ENCODE measurements at regions not wholly inside any gene's neighbourhood (a gene's known extent, or its start where the extent isn't known, plus 50 kb on each side); places are given as distances from the start of the nearest gene placed in this dataset.

DNA sequence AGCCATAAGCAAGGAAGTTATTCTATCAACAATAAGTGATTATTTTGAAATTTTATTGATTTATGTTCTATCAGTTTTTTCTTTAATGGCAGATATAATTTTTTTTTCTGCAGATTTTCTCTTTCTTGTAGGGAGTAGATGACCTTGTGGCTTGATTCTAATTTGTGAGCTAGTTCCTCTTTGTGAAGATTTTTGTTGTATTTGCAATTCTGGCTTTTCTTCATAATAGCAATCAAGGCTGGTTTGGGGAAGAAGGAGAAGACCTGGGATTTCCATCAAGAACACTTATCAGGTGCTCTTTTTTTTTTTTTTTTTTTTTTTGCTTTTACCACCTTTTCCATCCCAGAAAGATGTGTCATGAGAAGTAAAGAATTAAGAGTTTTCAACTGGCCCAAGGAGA is 324.2 kb upstream of the MAN1A1 start:
- TF ChIP-seq, protein P1, sequence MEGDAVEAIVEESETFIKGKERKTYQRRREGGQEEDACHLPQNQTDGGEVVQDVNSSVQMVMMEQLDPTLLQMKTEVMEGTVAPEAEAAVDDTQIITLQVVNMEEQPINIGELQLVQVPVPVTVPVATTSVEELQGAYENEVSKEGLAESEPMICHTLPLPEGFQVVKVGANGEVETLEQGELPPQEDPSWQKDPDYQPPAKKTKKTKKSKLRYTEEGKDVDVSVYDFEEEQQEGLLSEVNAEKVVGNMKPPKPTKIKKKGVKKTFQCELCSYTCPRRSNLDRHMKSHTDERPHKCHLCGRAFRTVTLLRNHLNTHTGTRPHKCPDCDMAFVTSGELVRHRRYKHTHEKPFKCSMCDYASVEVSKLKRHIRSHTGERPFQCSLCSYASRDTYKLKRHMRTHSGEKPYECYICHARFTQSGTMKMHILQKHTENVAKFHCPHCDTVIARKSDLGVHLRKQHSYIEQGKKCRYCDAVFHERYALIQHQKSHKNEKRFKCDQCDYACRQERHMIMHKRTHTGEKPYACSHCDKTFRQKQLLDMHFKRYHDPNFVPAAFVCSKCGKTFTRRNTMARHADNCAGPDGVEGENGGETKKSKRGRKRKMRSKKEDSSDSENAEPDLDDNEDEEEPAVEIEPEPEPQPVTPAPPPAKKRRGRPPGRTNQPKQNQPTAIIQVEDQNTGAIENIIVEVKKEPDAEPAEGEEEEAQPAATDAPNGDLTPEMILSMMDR (conservative IDR thresholded peaks at IDR 0.05; ENCODE audit: low read length): no peak
- no peak for TF ChIP-seq EZH2phosphoT487 (IDR thresholded peaks at IDR 0.05; ENCODE audit: borderline replicate concordance, low read depth, low read length)
